T1000 (cell line): ENCODE measurements at regions not wholly inside any gene's neighbourhood (a gene's known extent, or its start where the extent isn't known, plus 50 kb on each side); places are given as distances from the start of the nearest gene placed in this dataset.
"Not testable (repeated sequence)": the region's sequence is repeated elsewhere in the genome, so short reads cannot be mapped to it uniquely, and the experiment has no call there.

Experiments
- DNase-seq: peaks from one replicate; lab custom pipeline; 2025; ENCODE audit warnings: mixed read lengths; lab: John Stamatoyannopoulos, UW

DNA sequence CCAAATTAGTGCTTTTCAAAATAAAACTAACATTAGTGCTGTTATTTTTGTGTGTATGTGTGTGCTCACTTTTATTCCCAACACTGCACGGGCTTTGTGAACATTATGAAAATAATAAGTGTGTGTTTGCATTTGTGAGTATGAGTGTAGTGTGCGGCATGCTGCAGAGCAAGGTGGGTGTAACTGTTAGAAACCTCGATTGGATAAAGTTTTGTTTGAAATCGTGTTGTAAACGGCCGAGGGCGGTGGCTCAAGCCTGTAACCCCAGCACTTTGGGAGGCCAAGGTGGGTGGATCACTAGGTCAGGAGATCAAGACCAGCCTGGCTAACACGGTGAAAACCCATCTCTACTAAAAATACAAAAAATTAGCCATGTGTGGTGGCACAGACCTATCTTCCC, 352.0 kb downstream of the MDFIC start:
- not testable (repeated sequence) for DNase-seq

DNA sequence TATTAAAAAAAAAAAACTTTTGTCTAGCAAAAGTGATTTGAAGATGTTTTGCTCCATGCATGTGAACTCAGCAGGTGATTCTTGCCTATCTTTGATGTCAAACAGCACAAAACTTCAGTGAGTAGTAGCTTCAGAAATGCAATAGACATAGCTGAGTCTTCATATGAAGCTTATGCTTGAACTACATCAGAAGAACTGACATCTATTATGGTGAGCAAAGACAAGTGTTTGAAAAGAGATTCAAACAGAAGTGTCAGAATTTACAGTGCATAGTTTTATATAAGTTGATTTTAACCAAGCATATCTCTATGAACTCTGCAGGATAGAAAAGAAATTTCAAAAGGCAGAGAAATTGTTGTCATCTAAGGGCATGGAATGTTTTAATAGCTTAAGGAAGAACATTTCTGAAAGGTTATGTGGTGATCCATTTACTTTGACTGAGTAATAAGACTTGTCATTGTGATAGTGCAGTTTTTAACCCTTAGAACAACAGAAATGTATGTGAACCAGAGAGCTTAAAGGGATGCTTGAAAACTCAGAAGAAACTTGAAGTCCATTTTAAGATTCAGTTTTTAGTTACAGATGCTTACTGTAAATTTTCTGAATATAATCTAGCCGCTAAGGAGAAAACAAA, 351.4 kb downstream of the MDFIC start:
- no peak for DNase-seq

DNA sequence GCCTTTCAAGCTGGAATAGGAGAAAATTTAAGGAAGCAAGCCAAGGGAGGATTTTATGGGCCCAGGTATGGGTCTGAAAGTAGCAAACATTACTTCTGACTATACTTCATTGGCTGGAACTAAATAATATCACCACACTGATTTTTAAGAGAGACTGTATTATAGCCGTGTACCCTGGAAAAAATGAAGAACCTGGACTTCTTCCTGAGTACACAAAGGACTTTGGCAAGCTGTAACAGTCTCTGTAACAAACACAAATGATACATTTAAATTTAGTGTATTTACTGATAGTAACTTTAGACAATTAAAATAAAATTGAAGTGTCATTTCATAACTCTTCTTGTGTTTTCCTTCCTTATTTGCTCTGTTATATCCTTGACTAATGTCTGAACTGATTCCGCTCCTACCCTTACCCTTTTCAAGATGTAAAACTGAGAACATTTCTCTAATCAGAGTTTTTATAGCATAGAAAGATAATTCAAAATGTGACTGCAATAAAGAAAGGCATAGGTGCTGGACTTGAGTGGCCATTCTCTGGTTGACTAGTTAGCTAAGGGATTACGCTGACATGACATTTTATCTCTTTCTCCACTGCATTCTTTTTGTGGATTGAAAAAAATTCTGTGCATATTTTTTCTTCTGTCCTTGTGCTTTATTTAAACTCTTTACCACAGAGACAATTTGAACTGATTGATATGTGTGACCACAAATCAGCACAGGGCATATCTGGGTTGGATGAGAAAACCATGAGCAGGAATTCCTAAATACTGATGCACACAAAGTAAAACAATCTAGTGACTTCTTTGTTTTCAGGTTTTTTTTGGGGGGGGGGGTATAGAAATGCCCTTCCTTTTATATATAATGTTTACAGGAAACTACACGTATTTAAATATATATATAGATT, 349.7 kb downstream of the MDFIC start:
- DNase-seq, result no peak

DNA sequence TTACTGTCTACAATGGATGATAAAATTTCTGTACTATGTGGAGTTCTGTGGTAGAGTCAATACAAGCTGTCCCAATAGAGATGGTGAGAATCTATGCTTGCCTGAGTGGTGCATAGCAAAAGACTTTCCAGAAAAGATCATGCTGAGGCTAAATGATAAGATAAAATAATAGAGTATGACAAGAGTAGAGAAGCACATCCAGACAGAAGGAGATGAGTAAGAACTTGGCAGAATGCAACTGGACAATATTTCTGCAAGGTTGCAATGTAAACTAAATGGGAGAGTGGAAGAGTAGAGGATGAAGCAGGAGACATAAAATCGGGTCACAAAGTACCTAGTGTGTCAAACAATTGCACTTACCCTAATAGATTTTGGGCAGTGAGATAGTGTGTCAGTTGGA, 347.6 kb downstream of the MDFIC start:
- DNase-seq, result no peak

DNA sequence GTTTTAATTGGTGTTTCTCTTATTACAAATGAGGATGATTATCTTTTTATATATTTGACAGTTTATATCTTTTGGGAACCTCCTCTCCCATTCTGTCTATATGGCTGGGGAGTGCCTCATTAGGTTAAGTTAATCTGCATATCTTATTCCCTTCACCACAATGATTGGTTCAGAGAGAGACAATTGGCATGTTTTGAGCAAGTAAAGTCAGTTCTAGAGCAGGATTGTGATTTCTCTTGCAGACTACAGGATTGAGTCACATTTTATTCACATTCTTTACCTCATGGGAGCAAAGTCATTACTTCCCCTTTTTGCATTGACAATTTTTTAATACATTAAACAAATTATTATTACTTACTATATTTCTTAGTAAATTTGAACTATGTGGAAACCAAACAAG, 345.6 kb downstream of the MDFIC start:
- no peak for DNase-seq

DNA sequence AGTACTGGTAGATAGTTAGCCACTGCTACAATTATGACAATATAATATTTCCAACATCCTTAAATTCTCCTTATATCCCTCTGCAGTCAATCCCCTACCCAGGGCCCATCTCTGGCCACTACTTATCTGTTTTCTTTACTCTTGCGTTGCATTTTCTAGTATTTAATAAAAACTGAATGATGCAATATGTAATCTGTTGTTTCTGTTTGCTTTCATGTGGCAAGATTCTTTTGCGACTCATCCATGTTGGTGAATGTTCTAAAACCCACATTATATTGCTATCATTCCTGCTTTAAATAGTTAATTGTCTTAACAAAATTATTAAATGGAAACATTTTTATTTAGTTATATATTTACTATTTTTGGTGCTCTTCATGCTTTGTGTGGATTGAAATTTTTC, 338.5 kb downstream of the MDFIC start:
- DNase-seq, result no peak

DNA sequence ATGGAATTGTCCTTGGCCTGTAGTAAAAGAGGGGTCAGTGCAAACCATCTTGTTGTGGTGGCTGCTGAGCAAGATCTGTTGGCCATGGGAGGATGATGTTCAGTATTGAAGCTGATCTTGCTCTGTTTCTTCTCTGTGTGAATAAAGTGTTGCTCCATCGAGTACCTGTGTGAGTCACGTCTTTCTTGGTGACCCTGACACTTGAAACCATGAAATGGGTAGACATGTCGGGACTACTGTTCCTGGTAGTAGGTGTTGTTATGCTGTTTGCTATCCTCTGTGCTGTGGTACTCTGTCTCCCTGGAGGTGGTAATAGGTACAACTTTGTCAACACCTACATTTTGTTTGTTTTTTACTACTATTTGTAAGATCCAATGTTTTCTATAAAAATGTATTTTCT, 330.6 kb downstream of the MDFIC start:
- no peak for DNase-seq

DNA sequence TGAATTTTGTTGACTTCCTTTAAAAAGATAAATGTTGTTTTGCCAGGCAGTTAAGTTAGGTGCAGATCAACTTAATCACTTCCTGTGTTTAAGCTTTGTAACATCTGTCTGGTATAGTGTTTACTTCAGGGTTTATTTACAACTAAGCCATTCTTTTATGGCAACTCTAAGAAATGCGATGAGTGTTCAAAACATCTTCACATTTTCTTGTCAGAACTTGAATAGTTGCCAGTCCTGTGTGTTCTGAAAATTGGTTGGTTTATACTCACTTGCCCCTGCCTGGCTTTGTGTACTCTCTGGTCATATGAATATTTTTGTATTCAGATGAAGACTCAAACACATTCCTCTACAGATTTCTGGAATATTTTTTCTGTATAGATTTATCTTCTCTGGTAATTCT, 327.2 kb downstream of the MDFIC start:
- DNase-seq, result no peak

DNA sequence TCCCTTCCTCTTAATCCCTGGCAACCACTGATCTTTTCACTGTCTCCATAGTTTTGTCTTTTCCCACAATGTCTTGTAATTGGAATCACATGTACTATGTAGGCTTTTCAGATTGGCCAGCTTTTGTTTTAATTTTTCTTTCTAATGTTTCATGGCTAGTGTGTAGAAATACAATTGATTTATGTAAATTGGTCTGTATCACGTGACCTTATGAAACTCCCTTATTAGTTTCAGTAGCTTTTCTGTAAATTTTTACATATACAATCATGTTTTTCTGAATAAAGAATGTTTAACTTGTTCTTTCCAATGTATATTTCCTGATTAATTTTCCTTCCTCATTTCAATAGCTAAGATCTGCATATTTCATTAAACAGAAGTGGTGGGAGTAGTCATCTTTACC, 319.3 kb downstream of the MDFIC start:
- DNase-seq, result no peak

DNA sequence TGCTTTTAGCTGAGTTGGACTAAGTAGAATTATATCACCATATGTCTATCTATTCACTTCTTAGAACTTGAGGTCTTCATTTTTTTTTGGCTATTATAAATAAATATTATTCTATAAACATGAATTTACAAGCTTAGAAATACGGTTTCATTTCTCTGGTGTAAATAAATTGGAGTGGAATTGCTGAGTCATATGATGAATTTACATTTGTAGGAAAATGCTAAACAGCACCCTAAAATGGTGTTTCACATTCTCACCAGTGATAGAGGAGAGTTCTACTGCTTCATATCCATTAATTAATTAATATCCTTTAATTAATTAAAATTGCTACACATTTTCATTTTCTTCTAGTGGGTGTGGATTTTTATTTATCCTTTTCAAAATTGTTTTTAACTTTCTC, 318.3 kb downstream of the MDFIC start:
- no peak for DNase-seq

DNA sequence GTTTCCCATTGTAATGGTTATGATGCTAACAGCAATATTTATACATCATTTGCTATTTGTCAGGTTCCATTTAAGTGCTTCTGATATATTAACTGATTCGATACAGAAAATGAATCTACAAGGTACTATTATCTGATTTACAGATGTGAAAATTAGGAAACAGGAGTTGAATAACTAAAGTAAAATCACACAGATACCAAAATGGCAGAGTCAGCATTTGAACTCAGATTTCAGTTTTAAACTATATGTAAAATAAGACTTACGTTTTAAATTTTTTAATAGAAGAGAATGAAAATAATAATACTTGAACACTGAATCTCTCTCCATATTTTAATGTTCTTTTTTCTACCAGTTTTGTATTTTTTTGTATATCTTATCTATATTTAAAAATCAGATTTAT, 313.2 kb downstream of the MDFIC start:
- no peak for DNase-seq

DNA sequence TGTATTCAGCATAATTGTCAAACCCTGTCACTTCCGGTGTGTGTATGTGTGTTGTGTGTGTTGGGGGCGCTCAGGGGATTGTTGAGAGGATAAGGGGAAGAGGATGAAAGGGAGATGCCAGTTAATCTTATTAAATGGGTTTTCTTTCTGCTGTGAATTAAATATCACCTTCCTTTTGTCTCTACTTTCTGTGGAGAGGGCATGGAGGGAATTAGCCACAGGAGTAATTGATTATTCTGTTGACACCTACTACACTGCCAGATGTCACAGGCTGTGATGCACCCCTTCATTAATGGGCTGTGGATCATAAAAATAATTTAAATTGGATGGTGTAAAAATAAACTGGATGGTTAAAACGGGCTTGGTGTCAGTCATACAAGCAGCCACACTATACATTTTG, 311.9 kb downstream of the MDFIC start:
- DNase-seq, result no peak

DNA sequence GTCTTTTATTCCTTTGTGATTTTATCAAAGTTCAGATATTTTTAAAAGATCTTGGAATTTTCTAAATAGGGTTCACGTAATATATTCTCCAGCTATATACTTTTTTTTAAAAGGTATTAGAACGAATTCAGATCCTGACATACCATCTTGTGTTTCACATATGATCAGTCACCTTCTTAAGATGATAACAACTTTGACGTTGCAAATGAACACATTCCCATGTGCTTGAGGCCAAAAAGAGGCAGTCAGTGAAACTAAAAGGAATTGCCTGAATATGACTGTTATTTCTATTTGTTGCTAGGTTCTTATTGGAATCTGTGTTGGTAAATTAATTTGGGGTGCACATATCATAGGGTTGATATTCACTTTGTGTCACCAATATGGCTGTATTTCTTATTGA, 310.1 kb downstream of the MDFIC start:
- DNase-seq, result no peak

DNA sequence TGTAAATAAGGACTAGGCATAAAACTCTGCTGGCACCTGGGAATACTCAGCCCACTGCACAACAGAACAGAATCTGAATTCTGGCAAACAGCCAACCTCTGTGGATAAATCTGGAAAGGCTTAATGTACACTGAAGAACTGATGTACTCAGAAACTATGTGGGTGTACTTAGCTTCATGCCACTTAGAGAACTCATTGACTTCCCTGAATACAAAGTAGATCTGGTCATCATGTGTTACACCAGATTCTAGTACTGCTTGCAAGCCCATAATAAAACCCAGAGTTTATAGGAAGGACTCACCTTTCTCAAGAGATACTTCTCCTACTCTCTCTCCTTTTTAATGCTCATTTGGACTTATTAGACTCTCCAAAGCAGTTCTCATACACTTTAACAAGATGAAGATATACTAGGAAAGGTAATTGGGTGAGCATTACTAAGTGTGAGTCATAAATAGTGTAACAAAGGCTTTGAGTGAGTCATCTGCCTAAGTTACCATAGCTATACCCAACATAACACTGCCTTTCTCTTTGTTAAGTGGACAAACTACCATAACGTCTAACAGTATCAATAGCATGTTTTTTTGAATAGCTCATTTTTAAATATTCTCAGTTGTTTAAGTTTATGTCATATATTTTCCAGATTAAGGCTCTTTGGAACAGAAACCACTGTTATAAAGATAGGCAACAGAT, 309.1 kb downstream of the MDFIC start:
- DNase-seq, result no peak

DNA sequence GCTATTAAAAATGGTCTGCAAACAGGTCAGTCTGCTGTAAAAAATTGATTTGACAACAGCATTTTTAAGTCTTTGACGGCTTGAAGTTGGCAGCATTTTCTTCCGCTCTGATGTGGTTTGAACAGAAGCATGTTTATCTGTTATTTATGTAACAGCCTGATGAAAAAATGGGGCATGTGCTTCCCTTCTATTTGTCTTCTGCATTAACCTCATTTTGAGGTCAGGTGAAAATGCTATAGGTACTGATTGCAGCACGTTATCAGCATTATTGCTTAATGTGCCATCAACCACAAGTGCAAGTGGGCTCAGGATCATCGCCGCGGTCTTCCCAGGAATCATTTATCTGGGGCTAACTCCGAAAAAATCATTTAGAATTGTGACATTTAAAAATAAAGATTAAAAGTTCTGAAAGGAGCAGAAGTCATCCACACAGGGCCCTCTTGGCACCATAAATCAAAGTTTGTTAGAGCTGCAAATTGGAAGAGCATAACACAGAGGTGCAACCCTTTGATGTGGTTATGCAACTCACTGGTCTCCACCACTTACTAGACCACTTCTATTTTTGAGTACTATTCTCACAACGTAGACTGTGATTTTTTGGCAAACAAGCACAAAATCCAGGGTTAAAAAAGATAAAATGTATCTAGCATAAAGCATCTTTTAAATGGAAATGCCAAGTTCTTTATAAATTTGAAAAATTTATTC, 307.7 kb downstream of the MDFIC start:
- no peak for DNase-seq

DNA sequence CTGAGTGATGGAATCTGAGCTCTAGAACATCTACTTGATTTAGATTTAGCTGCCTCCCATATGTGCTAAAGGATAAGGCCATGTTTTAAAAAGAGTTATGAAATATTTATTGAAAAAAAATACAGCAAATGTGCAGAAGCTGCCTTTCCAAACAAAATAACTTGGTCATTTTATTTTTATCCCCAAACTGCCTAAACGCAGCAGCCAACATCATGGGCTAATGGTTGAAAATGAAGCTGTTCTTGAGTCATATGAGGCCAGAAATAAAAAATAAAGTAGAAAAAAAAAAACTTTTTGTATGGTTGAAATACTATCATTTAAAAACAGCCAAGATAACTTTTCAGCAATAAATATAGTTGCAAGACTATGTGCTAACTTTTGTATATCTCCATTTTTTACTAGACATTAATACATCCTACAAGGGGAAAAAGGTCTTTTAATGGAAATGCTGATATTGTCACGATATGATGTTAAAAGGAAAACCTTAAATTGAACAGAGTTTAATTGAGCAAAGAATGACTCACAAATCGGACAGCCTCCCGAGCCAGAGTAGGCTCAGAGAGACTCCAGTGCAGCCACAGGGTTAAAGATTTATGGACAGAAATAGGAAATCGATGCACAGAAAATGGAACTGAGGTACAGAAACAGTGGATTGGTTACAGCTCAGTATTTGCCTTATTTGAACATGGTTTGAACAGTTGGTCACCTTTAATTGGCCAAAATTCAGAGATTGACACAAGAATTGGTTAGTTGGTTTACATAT, 305.8 kb downstream of the MDFIC start:
- no peak for DNase-seq

DNA sequence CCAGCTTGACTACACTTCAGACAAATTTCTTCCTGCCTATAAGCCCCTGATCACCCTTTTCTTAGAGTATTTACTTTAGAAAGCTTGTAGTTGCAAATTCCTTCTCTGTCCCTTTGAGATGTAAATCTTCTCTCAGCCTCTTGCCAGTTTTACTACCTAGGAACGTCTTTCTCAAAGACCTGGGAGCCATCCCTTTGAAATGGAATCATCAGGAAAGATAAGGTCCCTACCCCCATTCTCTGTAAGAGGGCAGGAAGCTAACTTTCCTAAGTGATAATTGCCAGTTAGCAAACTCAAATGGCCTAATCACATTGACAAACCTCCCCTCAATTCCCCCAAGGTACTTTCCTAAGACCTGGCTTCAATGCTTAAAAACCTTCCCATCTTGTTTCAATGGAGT, 304.5 kb downstream of the MDFIC start:
- DNase-seq, result no peak

DNA sequence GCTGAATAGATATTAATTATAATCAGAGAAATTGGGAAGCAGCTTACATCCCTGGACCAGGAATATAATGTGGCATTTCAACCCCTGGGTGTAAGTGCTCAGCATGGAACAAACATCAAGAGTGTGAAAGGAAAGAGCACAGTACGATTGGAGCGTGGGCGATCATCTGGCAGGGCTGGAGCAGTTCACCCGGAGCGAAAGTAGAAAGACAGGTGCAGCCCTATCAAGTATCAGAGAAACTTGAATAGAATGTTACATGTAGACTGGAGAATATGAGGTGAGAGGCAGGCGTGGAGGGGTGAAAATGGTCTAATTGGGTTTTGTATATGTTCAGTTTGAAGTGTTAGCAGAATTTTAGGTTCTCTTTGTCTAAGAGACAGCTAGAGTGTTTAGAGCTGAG, 303.0 kb downstream of the MDFIC start:
- no peak for DNase-seq

DNA sequence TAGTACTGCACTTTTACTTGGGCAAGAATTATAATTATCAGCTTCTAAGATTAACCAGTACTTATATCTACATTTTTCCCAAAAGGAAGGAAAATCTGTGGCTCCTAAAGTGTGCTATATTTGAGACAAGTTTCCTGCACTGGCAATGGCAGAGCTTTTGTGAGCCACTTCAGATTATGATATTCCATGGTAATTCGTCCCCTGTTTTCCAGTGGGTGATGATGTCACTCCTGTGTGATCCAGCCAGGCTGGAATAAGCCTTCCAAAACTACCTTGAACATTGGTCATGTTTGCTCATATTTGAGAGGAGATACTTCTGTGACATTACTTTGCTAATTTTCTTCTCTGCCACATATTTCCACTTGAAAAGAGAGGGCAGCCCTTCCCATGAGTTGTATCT, 302.1 kb downstream of the MDFIC start:
- no peak for DNase-seq

DNA sequence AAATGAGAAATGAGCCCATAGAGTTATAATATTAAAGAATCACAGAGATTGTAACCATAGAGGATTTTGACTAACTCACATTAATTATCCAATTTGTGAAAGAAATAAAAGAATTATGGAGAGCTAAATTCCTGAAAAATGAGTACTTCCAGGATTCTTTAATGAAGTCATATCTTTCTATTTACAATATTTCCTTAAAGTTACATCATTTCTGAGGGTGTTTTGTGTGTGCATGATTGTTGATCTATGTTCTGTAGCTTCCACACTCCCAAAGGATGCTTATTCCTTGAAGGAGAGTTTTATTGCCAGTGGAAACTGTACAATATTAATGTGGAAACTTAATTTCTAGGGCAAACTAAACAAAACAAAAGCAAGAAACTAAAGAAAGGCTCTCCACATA, 299.6 kb downstream of the MDFIC start:
- DNase-seq, result no peak

DNA sequence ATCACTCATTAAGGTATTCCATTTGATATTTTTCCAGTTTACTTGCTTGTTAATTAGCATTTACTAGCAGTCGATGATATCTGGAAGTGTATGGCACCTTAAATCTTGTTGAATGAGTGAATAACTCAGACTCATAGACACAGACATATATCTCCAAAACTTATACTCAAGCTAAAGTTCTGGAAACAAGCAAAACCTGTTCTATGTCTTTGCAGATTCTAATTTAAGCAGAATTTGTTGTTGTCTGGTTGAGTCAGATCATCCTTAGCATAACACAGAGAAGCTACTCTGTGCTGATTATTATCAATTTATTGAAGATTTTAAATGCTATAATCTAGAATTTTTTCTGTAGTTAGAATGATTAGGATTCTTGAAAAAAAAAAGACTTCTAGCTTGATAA, 296.2 kb downstream of the MDFIC start:
- DNase-seq, result no peak

DNA sequence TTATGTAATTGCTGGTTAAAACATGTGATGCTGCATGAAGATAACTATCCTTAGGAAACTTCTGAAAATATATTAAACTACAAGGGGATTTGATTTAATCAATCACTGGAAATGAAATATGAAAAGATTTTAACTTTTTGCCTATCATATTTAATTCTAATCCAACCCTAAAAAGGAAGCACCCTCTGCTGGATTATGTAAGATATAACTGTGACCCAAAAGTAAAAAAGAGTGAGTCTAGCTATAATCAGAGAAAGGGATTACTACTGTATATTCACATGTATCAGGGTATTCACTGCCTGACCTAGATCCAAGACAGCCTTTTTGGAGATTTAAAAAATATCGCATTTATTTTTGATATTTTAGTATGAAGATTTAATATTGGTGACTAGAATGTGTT, 295.5 kb downstream of the MDFIC start:
- no peak for DNase-seq
